ENCODE measurements at regions not wholly inside any gene's neighbourhood (a gene's known extent, or its start where the extent isn't known, plus 50 kb on each side); places are given as distances from the start of the nearest gene placed in this dataset.
"Not testable (repeated sequence)": the region's sequence is repeated elsewhere in the genome, so short reads cannot be mapped to it uniquely, and the experiment has no call there.

- Histone ChIP-seq H3K4me3 (ENCODE audit: low read length) (no peak overlapping the region), H3K9me2 (replicated peaks; ENCODE audit: insufficient read depth, low read length) (no peaks in the 10 kb centered on the region), H3K27ac (ENCODE audit: low read length) (no peak overlapping the region), H3K9ac (ENCODE audit: low read length) (no peak overlapping the region), H2AFZ (ENCODE audit: low read length) (no peak overlapping the region), H3K36me3 (replicated peaks; ENCODE audit: insufficient read depth, low read length) (no peaks in the 10 kb centered on the region), H3K4me1 (ENCODE audit: low read length) (no peaks in the 10 kb centered on the region), H3K79me2 (ENCODE audit: low read length) (no peaks in the 10 kb centered on the region), H3F3A (ENCODE audit: insufficient read depth, low read length) (no peaks in the 10 kb centered on the region), H3K9me3 (replicated peaks; ENCODE audit: insufficient read depth, low read length) (no peaks in the 10 kb centered on the region), H4K20me1 (ENCODE audit: insufficient read depth, low read length) (no peaks in the 10 kb centered on the region), H3K27me3 (replicated peaks; ENCODE audit: insufficient read depth, low read length) (no peaks in the 10 kb centered on the region), H3K4me2 (ENCODE audit: low read depth, low read length) (no peak overlapping the region)
- DNase-seq, result no peak
- TF ChIP-seq CTCF (IDR thresholded peaks at IDR 0.05; ENCODE audit: low read length), result no peak
- TF ChIP-seq EZH2phosphoT487 (IDR thresholded peaks at IDR 0.05; ENCODE audit: low read length), result no peak
- no peak for TF ChIP-seq EZH2 (optimal IDR thresholded peaks at IDR 0.05; ENCODE audit: low read depth, low read length)
Measured at GRCh38 chr16:48958681-48959080, 323.0 kb downstream of the CBLN1 start.

- H3K9me3 ChIP-seq (replicated peaks; ENCODE audit: insufficient read depth, low read length), result no peaks in the 10 kb centered on the region
- H3K36me3 ChIP-seq (replicated peaks; ENCODE audit: insufficient read depth, low read length), result no peaks in the 10 kb centered on the region
- no peaks in the 10 kb centered on the region for H3K79me2 ChIP-seq (ENCODE audit: low read length)
- DNase-seq, result no peak
- H3K4me1 ChIP-seq (ENCODE audit: low read length), result no peaks in the 10 kb centered on the region
- TF ChIP-seq CTCF (IDR thresholded peaks at IDR 0.05; ENCODE audit: low read length) (no peak), EZH2 (optimal IDR thresholded peaks at IDR 0.05; ENCODE audit: low read depth, low read length) (no peak), EZH2phosphoT487 (IDR thresholded peaks at IDR 0.05; ENCODE audit: low read length) (no peak)
- H3K4me3 ChIP-seq (ENCODE audit: low read length), result no peak overlapping the region
- no peaks in the 10 kb centered on the region for H3K27me3 ChIP-seq (replicated peaks; ENCODE audit: insufficient read depth, low read length)
- H3K9ac ChIP-seq (ENCODE audit: low read length), result no peak overlapping the region
- H4K20me1 ChIP-seq (ENCODE audit: insufficient read depth, low read length), result no peaks in the 10 kb centered on the region
- H3K9me2 ChIP-seq (replicated peaks; ENCODE audit: insufficient read depth, low read length), result no peaks in the 10 kb centered on the region
- no peak overlapping the region for H3K4me2 ChIP-seq (ENCODE audit: low read depth, low read length)
- H2AFZ ChIP-seq (ENCODE audit: low read length), result no peak overlapping the region
- H3F3A ChIP-seq (ENCODE audit: insufficient read depth, low read length), result no peaks in the 10 kb centered on the region
- no peak overlapping the region for H3K27ac ChIP-seq (ENCODE audit: low read length)
Measured at GRCh38 chr16:48956620-48957019, 325.0 kb downstream of the CBLN1 start.

- no peak for DNase-seq
- Histone ChIP-seq H2AFZ (ENCODE audit: low read length) (no peak overlapping the region), H3K9me3 (replicated peaks; ENCODE audit: insufficient read depth, low read length) (no peaks in the 10 kb centered on the region), H3K9me2 (replicated peaks; ENCODE audit: insufficient read depth, low read length) (no peaks in the 10 kb centered on the region), H3K27ac (ENCODE audit: low read length) (no peak overlapping the region), H3F3A (ENCODE audit: insufficient read depth, low read length) (no peaks in the 10 kb centered on the region), H3K79me2 (ENCODE audit: low read length) (no peaks in the 10 kb centered on the region), H3K4me1 (ENCODE audit: low read length) (no peaks in the 10 kb centered on the region), H4K20me1 (ENCODE audit: insufficient read depth, low read length) (no peaks in the 10 kb centered on the region), H3K4me3 (ENCODE audit: low read length) (no peak overlapping the region), H3K4me2 (ENCODE audit: low read depth, low read length) (no peak overlapping the region), H3K9ac (ENCODE audit: low read length) (no peak overlapping the region), H3K27me3 (replicated peaks; ENCODE audit: insufficient read depth, low read length) (no peaks in the 10 kb centered on the region), H3K36me3 (replicated peaks; ENCODE audit: insufficient read depth, low read length) (no peaks in the 10 kb centered on the region)
- TF ChIP-seq EZH2phosphoT487 (IDR thresholded peaks at IDR 0.05; ENCODE audit: low read length) (no peak), EZH2 (optimal IDR thresholded peaks at IDR 0.05; ENCODE audit: low read depth, low read length) (no peak), CTCF (IDR thresholded peaks at IDR 0.05; ENCODE audit: low read length) (no peak)
Measured at GRCh38 chr16:48955837-48956236, 325.8 kb downstream of the CBLN1 start.

- H3K9me2 ChIP-seq (replicated peaks; ENCODE audit: insufficient read depth, low read length); H2AFZ ChIP-seq (ENCODE audit: low read length); H3K27ac ChIP-seq (ENCODE audit: low read length); H3K4me1 ChIP-seq (ENCODE audit: low read length); H3K4me2 ChIP-seq (ENCODE audit: low read depth, low read length); DNase-seq; H3K9me3 ChIP-seq (replicated peaks; ENCODE audit: insufficient read depth, low read length); H3K79me2 ChIP-seq (ENCODE audit: low read length); H3K4me3 ChIP-seq (ENCODE audit: low read length); H3F3A ChIP-seq (ENCODE audit: insufficient read depth, low read length); H3K9ac ChIP-seq (ENCODE audit: low read length); H3K27me3 ChIP-seq (replicated peaks; ENCODE audit: insufficient read depth, low read length); H4K20me1 ChIP-seq (ENCODE audit: insufficient read depth, low read length); H3K36me3 ChIP-seq (replicated peaks; ENCODE audit: insufficient read depth, low read length): not testable (repeated sequence)
Measured at GRCh38 chr16:48951621-48952125, 330.0 kb downstream of the CBLN1 start.
